Sigmoid colon (tissue), 4 donors: ENCODE measurements at regions not wholly inside any gene's neighbourhood (a gene's known extent, or its start where the extent isn't known, plus 50 kb on each side); places are given as distances from the start of the nearest gene placed in this dataset.

Experiments
- POLR2AphosphoS5 ChIP-seq, 4 donors: sonication (generic); formaldehyde crosslinking; IDR thresholded peaks; one replicate each; pipeline ENCODE4 v1.6.1; 2017; ENCODE audit warnings: antibody characterized with exemption in 4 of 4
- TF ChIP-seq, protein P1 (sequence below), 4 experiments: fragments of 450-650 bp in 3 of 4; fragments of 200-600 bp in 1 of 4; IDR thresholded peaks; one replicate each; pipeline ENCODE4 v1.5.1; 2016 to 2019; ENCODE audit warnings: antibody characterized with exemption in 4 of 4, mild to moderate bottlenecking in 3 of 4, moderate library complexity in 2 of 4

DNA sequence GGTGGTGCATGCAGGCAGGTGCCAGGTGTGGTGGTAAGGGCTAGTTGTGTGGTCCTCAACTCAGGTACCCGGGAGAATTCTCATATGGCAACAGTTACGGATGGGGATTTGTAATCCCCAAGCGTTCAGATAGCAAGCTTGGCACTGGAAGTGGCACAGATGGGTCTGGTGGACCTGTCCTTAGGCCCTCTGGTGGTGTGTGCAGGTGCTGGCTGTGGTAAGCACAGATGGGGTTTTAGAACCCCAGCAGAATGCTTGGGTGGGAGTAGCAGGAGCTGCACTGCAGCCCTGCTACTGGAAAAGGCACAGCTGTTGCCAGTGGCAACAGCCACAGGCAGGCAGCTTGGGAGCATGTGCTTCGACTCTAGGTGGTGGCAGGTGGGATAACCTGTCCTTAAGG is 948.2 kb upstream of the FAM98A start:
- TF ChIP-seq, protein P1, sequence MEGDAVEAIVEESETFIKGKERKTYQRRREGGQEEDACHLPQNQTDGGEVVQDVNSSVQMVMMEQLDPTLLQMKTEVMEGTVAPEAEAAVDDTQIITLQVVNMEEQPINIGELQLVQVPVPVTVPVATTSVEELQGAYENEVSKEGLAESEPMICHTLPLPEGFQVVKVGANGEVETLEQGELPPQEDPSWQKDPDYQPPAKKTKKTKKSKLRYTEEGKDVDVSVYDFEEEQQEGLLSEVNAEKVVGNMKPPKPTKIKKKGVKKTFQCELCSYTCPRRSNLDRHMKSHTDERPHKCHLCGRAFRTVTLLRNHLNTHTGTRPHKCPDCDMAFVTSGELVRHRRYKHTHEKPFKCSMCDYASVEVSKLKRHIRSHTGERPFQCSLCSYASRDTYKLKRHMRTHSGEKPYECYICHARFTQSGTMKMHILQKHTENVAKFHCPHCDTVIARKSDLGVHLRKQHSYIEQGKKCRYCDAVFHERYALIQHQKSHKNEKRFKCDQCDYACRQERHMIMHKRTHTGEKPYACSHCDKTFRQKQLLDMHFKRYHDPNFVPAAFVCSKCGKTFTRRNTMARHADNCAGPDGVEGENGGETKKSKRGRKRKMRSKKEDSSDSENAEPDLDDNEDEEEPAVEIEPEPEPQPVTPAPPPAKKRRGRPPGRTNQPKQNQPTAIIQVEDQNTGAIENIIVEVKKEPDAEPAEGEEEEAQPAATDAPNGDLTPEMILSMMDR (IDR thresholded peaks at IDR 0.05), result no peak
- TF ChIP-seq POLR2AphosphoS5 (IDR thresholded peaks at IDR 0.05), result no peak
